DND-41 (cell line): ENCODE measurements at regions not wholly inside any gene's neighbourhood (a gene's known extent, or its start where the extent isn't known, plus 50 kb on each side); places are given as distances from the start of the nearest gene placed in this dataset.

ENCODE experiments used
- ATAC-seq: fragments of 200-7000 bp; cut with Tn5 transposase; 3 replicates; pipeline ENCODE4 v1.9.1; 2021; ENCODE audit warnings: low read depth; ENCODE audit not compliant: insufficient read depth
- DNase-seq: peaks from one replicate; pipeline ENCODE4 v3.0.0-alpha.2; 2020
- H2AFZ ChIP-seq: 2 replicates; pipeline ENCODE4 v1.6.0; 2012; ENCODE audit warnings: low read depth, low read length
- H3K27ac ChIP-seq: 2 replicates; pipeline ENCODE4 v1.5.1; 2012; ENCODE audit warnings: low read length, inconsistent platforms
- H3K27me3 ChIP-seq: fragments of 200-600 bp; sonication (generic); 2 replicates; pipeline ENCODE4 v1.6.0; 2012; ENCODE audit warnings: low read length, mild to moderate bottlenecking, inconsistent platforms; ENCODE audit not compliant: insufficient read depth, poor library complexity
- H3K36me3 ChIP-seq: 2 replicates; pipeline ENCODE4 v1.5.1; 2012; ENCODE audit warnings: low read length, inconsistent platforms; ENCODE audit not compliant: insufficient read depth
- H3K4me1 ChIP-seq: 2 replicates; pipeline ENCODE4 v1.5.1; 2012; ENCODE audit warnings: mild to moderate bottlenecking, low read length; ENCODE audit not compliant: insufficient read depth
- H3K4me2 ChIP-seq: 2 replicates; pipeline ENCODE4 v1.6.0; 2012; ENCODE audit warnings: mild to moderate bottlenecking, moderate library complexity, low read length, inconsistent platforms; ENCODE audit not compliant: insufficient read depth
- H3K4me3 ChIP-seq, 2 experiments: fragments of 200-600 bp in 1 of 2; shearing (Covaris generic) in 1 of 2; 2 replicates each; pipeline ENCODE4 v1.5.1; 2012 to 2016; ENCODE audit warnings: inconsistent platforms in 2 of 2, low read length in 2 of 2, mild to moderate bottlenecking in 2 of 2, low read depth in 1 of 2, moderate library complexity in 1 of 2
- H3K79me2 ChIP-seq: 2 replicates; pipeline ENCODE4 v1.6.0; 2012; ENCODE audit warnings: low read length, inconsistent platforms; ENCODE audit not compliant: insufficient read depth
- H3K9ac ChIP-seq: 2 replicates; pipeline ENCODE4 v1.6.0; 2012; ENCODE audit warnings: low read depth, mild to moderate bottlenecking, inconsistent platforms, low read length, moderate library complexity
- H3K9me3 ChIP-seq: 2 replicates; pipeline ENCODE4 v1.5.1; 2012; ENCODE audit warnings: low read length, moderate library complexity, mild to moderate bottlenecking, inconsistent platforms; ENCODE audit not compliant: insufficient read depth, severe bottlenecking
- H4K20me1 ChIP-seq: 2 replicates; pipeline ENCODE4 v1.6.0; 2012; ENCODE audit warnings: low read length; ENCODE audit not compliant: insufficient read depth
- EZH2 ChIP-seq: IDR thresholded peaks from 3 replicates; pipeline ENCODE4 v1.6.1; 2012; ENCODE audit warnings: borderline replicate concordance, low read depth, mild to moderate bottlenecking, moderate library complexity, low read length, inconsistent platforms; ENCODE audit not compliant: severe bottlenecking
- TF ChIP-seq, protein P1 (sequence below): IDR thresholded peaks from 2 replicates; pipeline ENCODE4 v1.5.1; 2012; ENCODE audit warnings: borderline replicate concordance, low read length, moderate library complexity, mild to moderate bottlenecking; ENCODE audit not compliant: poor library complexity, severe bottlenecking; ENCODE audit errors: extremely low read depth

DNA sequence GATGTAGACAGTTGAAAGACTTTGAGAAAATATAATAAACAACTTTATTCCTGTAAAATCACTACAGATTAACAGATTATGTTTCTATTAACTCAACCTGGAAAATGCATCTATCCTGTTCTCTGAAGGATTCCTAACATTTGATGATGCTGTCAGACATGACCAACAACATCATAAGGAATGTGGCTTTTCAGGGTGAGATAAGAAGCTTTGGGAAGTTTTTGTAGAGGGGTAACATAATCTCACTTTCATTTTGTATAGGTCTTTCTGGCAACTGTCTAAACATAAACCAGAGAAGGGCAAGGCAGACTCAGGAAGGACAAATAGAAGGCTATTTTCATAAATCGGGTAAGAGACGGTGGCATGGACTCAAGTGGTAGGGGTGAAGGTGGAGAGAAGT lies 112.2 kb downstream of the TES start:
- Histone ChIP-seq H4K20me1 (no peaks in the 10 kb centered on the region), H3K9me3 (no peaks in the 10 kb centered on the region), H3K4me1 (no peaks in the 10 kb centered on the region), H2AFZ (no peak overlapping the region), H3K36me3 (no peaks in the 10 kb centered on the region), H3K79me2 (no peaks in the 10 kb centered on the region), H3K4me3 (no peak overlapping the region), H3K27ac (no peak overlapping the region), H3K27me3 (peaks cover 3% of the 10 kb centered on the region), H3K9ac (no peak overlapping the region), H3K4me2 (no peak overlapping the region)
- TF ChIP-seq EZH2 = no peak
- TF ChIP-seq, protein P1, sequence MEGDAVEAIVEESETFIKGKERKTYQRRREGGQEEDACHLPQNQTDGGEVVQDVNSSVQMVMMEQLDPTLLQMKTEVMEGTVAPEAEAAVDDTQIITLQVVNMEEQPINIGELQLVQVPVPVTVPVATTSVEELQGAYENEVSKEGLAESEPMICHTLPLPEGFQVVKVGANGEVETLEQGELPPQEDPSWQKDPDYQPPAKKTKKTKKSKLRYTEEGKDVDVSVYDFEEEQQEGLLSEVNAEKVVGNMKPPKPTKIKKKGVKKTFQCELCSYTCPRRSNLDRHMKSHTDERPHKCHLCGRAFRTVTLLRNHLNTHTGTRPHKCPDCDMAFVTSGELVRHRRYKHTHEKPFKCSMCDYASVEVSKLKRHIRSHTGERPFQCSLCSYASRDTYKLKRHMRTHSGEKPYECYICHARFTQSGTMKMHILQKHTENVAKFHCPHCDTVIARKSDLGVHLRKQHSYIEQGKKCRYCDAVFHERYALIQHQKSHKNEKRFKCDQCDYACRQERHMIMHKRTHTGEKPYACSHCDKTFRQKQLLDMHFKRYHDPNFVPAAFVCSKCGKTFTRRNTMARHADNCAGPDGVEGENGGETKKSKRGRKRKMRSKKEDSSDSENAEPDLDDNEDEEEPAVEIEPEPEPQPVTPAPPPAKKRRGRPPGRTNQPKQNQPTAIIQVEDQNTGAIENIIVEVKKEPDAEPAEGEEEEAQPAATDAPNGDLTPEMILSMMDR = no peak
- no peak for DNase-seq
- no peak for ATAC-seq

DNA sequence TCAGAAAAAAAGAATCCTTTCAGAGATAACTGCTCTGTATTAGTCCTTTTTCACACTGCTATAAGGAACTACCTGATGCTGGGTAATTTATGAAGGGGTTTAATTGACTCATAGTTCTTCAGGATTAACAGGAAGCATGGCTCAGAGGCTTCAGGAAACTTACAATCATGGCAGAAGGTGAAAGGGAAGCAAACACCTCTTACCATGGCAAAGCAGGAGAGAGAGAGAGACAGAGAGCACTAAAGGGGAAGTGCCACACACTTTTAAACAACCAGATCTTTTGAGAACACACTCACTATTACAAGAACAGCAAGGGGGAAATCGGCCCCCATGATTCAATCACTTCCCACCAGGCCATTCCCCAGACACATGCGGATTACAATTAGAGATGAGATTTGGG lies 114.2 kb downstream of the TES start:
- Histone ChIP-seq H3K36me3 (no peaks in the 10 kb centered on the region), H3K4me2 (no peak overlapping the region), H3K4me1 (no peaks in the 10 kb centered on the region), H3K79me2 (no peaks in the 10 kb centered on the region), H2AFZ (no peak overlapping the region), H4K20me1 (no peaks in the 10 kb centered on the region), H3K4me3 (no peak overlapping the region), H3K27ac (no peak overlapping the region), H3K9ac (no peak overlapping the region), H3K9me3 (no peaks in the 10 kb centered on the region), H3K27me3 (peaks cover 3% of the 10 kb centered on the region)
- ATAC-seq = no peak
- TF ChIP-seq EZH2 = no peak
- TF ChIP-seq, protein P1 = no peak
- no peak for DNase-seq

DNA sequence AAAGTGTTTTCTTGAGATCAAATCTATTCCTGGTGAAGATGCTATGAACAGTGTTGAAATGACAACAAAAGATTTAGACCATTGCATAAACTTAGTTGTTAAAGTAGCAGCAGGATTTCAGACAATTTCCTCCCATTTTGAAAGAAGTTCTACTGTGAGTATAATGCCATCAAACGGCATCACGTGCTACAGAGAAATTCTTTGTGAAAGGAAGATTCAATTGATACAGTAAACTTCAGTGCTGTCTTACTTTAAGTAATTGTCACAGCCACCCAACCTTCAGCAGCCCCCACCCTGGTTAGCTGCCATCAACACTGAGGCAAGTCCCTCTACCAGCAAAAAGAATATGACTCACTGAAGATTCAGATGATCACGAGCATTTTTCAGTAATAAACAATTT lies 115.2 kb downstream of the TES start:
- Histone ChIP-seq H2AFZ (no peak overlapping the region), H3K4me1 (no peaks in the 10 kb centered on the region), H4K20me1 (no peaks in the 10 kb centered on the region), H3K9ac (no peak overlapping the region), H3K4me3 (no peak overlapping the region), H3K36me3 (no peaks in the 10 kb centered on the region), H3K79me2 (no peaks in the 10 kb centered on the region), H3K27ac (no peak overlapping the region), H3K9me3 (no peaks in the 10 kb centered on the region), H3K27me3 (peaks cover 3% of the 10 kb centered on the region), H3K4me2 (no peak overlapping the region)
- TF ChIP-seq EZH2 = no peak
- TF ChIP-seq, protein P1 = no peak
- DNase-seq = no peak
- ATAC-seq = no peak

DNA sequence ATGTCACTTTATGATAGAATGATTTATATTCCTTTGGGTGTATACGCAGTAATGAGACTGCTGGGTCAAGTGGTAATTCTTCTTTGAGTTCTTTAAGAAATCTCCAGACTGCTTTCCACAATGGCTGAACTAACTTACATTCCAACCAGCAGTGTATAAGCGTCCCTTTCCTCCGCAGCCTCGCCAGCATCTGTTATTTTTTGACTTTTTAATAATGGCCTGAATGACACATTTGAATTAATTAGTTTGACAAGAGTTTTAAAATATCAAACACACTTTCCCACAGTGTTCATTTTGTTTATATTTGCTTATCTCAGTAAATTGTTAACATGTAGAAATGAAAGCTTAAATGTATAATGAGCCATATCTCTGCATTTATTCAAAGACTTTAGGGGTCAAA lies 116.8 kb downstream of the TES start:
- no peak overlapping the region for H2AFZ ChIP-seq
- H3K9me3 ChIP-seq = no peaks in the 10 kb centered on the region
- H3K27me3 ChIP-seq = peaks cover 3% of the 10 kb centered on the region
- no peak for DNase-seq
- ATAC-seq = no peak
- H3K36me3 ChIP-seq = no peaks in the 10 kb centered on the region
- no peaks in the 10 kb centered on the region for H3K79me2 ChIP-seq
- H3K27ac ChIP-seq = no peak overlapping the region
- no peaks in the 10 kb centered on the region for H3K4me1 ChIP-seq
- TF ChIP-seq EZH2 = no peak
- TF ChIP-seq, protein P1 = no peak
- H3K9ac ChIP-seq = no peak overlapping the region
- no peak overlapping the region for H3K4me3 ChIP-seq
- H4K20me1 ChIP-seq = no peaks in the 10 kb centered on the region
- H3K4me2 ChIP-seq = no peak overlapping the region
